CD4-positive, alpha-beta T cell (primary cell): ENCODE measurements at regions not wholly inside any gene's neighbourhood (a gene's known extent, or its start where the extent isn't known, plus 50 kb on each side); places are given as distances from the start of the nearest gene placed in this dataset.

Source experiments
- ATAC-seq: fragments of 200-7000 bp; cut with Tn5 transposase; one replicate; pipeline ENCODE4 v1.10.0; 2022; ENCODE audit warnings: mild to moderate bottlenecking; ENCODE audit not compliant: poor library complexity
- CTCF ChIA-PET: fragments of 350-600 bp; sonication (Branson Sonifier 250); formaldehyde crosslinking; loops from one replicate; lab custom pipeline; 2021; ENCODE audit warnings: antibody characterized with exemption, inconsistent platforms; lab: Charles Lee
- POLR2A ChIA-PET: fragments of 350-600 bp; sonication (Branson Sonifier 250); formaldehyde crosslinking; loops from one replicate; lab custom pipeline; 2021; ENCODE audit warnings: antibody characterized with exemption, inconsistent platforms; lab: Charles Lee
- DNase-seq, 14 experiments: peaks; one replicate each; pipeline ENCODE4 v3.0.0-alpha.2; 2013 to 2020; ENCODE audit warnings: mixed read lengths in 2 of 14
- H3K27ac ChIP-seq, 2 donors: one replicate each; pipeline versions ENCODE4 v1.5.1 to v1.7.0; 2013; ENCODE audit warnings: low read length in 2 of 2, low read depth in 1 of 2, mild to moderate bottlenecking in 1 of 2
- H3K27me3 ChIP-seq, 2 experiments: 1 replicate in 1 of 2; 2 replicates in 1 of 2; pipeline versions ENCODE4 v1.6.1 to v1.7.0; 2013; ENCODE audit warnings: low read length in 2 of 2, control low read depth in 1 of 2, mild to moderate bottlenecking in 1 of 2, moderate library complexity in 1 of 2; ENCODE audit not compliant: insufficient read depth in 2 of 2, control insufficient read depth in 1 of 2
- H3K36me3 ChIP-seq: one replicate; pipeline ENCODE4 v1.6.1; 2013; ENCODE audit warnings: low read length, control low read depth; ENCODE audit not compliant: insufficient read depth
- H3K4me1 ChIP-seq: one replicate; pipeline ENCODE4 v1.6.1; 2013; ENCODE audit warnings: low read length, control low read depth; ENCODE audit not compliant: insufficient read depth
- H3K4me3 ChIP-seq: one replicate; pipeline ENCODE4 v1.5.1; 2013; ENCODE audit warnings: mild to moderate bottlenecking, low read length, moderate library complexity
- H3K9me3 ChIP-seq, 2 experiments: 1 replicate in 1 of 2; 2 replicates in 1 of 2; pipeline versions ENCODE4 v1.6.1 to v1.7.0; 2013; ENCODE audit warnings: low read length in 2 of 2, mild to moderate bottlenecking in 2 of 2, control low read depth in 1 of 2, moderate library complexity in 1 of 2; ENCODE audit not compliant: control insufficient read depth in 1 of 2, insufficient read depth in 1 of 2
- H3K27ac Mint-ChIP-seq: one replicate; pipeline ENCODE4 v1.8.0; 2020; ENCODE audit warnings: mixed read lengths
- H3K27me3 Mint-ChIP-seq: one replicate; pipeline ENCODE4 v1.8.0; 2021; ENCODE audit warnings: mixed read lengths
- H3K36me3 Mint-ChIP-seq: one replicate; pipeline ENCODE4 v1.8.0; 2021; ENCODE audit warnings: low read depth, mixed read lengths
- H3K4me1 Mint-ChIP-seq: one replicate; pipeline ENCODE4 v1.8.0; 2021; ENCODE audit warnings: low read depth, mixed read lengths
- H3K4me3 Mint-ChIP-seq: one replicate; pipeline ENCODE4 v1.8.0; 2020; ENCODE audit warnings: mild to moderate bottlenecking, mixed read lengths
- H3K9me3 Mint-ChIP-seq: one replicate; pipeline ENCODE4 v1.8.0; 2020; ENCODE audit warnings: mixed read lengths
- CTCF ChIP-seq: fragments of 200-600 bp; IDR thresholded peaks from one replicate; pipeline ENCODE4 v1.8.0; 2022; ENCODE audit warnings: antibody characterized with exemption, mild to moderate bottlenecking
- intact Hi-C, 2 experiments: fragments of 100-400 bp; cut with DNase I in 1 of 2; cut with micrococcal nuclease in 1 of 2; formaldehyde crosslinking; loops; one replicate each; pipeline versions ENCODE4 v1.15.1 to v1.9.0; 2023 to 2025; cut with DNase I, micrococcal nuclease

GRCh38 chr5:3212869-3213268 is 382.8 kb upstream of the IRX1 start:
- no peak overlapping the region for H3K27ac Mint-ChIP-seq

DNA sequence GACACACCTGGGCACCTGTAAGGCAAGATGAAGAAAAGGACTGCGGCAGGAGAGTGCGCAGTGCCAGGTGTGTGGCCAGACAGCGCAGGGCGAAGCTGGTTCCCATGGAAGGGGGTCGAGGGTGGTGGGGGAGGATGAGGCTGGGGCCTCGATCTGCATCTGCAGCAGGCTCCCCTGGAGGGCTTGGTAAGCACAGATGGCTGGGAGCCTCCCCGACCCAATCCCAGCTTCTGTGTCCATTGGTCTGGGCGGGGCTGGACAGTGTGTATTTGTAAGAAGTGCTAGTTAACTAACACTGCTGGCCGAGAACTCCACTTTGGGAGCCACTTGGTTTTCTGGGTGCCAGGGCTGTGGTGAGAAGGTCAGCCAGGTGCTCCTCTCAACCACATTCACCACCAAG is 385.1 kb upstream of the IRX1 start:
- DNase-seq (no peak), ATAC-seq (no peak)
- Histone ChIP-seq H3K36me3 (no peaks in the 10 kb centered on the region), H3K4me1 (no peaks in the 10 kb centered on the region), H3K9me3 (peaks cover 0 to 36% of the 10 kb centered on the region in 2 experiments), H3K27me3 (no peaks in the 10 kb centered on the region), H3K4me3 (no peak overlapping the region), H3K27ac (no peak overlapping the region)
- CTCF ChIA-PET: no interaction called here
- no peaks in the 10 kb centered on the region for H3K36me3 Mint-ChIP-seq
- no peaks in the 10 kb centered on the region for H3K4me1 Mint-ChIP-seq
- TF ChIP-seq CTCF: no peak
- peaks cover 2% of the 10 kb centered on the region for H3K9me3 Mint-ChIP-seq
- no peak overlapping the region for H3K4me3 Mint-ChIP-seq
- H3K27me3 Mint-ChIP-seq: no peaks in the 10 kb centered on the region
- H3K27ac Mint-ChIP-seq: no peak overlapping the region
- intact Hi-C loops: no loop called here
- POLR2A ChIA-PET: no interaction called here

More at GRCh38 chr5:3212869-3213268, 382.8 kb upstream of the IRX1 start:
- no peaks in the 10 kb centered on the region for H3K36me3 ChIP-seq
- ChIA-PET POLR2A (no interaction called here), CTCF (no interaction called here)
- Mint-ChIP-seq H3K27me3 (no peaks in the 10 kb centered on the region), H3K9me3 (peaks cover 2% of the 10 kb centered on the region), H3K4me1 (no peaks in the 10 kb centered on the region), H3K36me3 (no peaks in the 10 kb centered on the region), H3K4me3 (no peak overlapping the region)
- no peak overlapping the region for H3K27ac ChIP-seq
- H3K9me3 ChIP-seq: peaks cover 0 to 47% of the 10 kb centered on the region in 2 experiments
- no peaks in the 10 kb centered on the region for H3K4me1 ChIP-seq
- H3K4me3 ChIP-seq: no peak overlapping the region
- ATAC-seq (no peak), DNase-seq (no peak)
- intact Hi-C loops: no loop called here
- no peaks in the 10 kb centered on the region for H3K27me3 ChIP-seq
- no peak for TF ChIP-seq CTCF

DNA sequence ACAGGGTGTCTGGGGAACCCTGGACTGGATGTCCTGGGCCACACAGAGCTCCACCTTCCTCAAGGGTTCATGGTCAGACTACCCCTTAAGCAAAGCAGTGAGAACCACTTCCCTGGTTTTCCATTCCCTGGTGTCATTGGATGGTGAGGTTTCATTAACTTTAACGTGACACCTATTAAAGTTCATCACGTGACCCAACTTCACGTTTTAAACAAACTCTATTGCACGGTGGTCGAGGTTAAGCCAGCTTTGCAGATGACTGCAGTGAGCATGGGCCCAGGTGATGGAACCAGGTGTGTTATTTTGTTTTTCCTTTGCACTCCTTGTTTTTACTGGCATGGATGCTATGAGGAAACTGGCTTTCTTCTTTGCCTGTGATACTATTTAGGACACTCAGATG is 385.7 kb upstream of the IRX1 start:
- intact Hi-C loops: no loop called here
- Histone ChIP-seq H3K27me3 (no peaks in the 10 kb centered on the region), H3K4me3 (no peak overlapping the region), H3K27ac (no peak overlapping the region), H3K4me1 (no peaks in the 10 kb centered on the region), H3K9me3 (peaks cover 0 to 34% of the 10 kb centered on the region in 2 experiments), H3K36me3 (no peaks in the 10 kb centered on the region)
- no peak overlapping the region for H3K4me3 Mint-ChIP-seq
- H3K27ac Mint-ChIP-seq: no peak overlapping the region
- TF ChIP-seq CTCF: no peak
- POLR2A ChIA-PET: no interaction called here
- CTCF ChIA-PET: no interaction called here
- no peaks in the 10 kb centered on the region for H3K27me3 Mint-ChIP-seq
- peaks cover 4% of the 10 kb centered on the region for H3K9me3 Mint-ChIP-seq
- H3K36me3 Mint-ChIP-seq: no peaks in the 10 kb centered on the region
- ATAC-seq (no peak), DNase-seq (no peak)
- H3K4me1 Mint-ChIP-seq: no peaks in the 10 kb centered on the region
